GM12891 (cell line): ENCODE measurements at regions not wholly inside any gene's neighbourhood (a gene's known extent, or its start where the extent isn't known, plus 50 kb on each side); places are given as distances from the start of the nearest gene placed in this dataset.

Experiments used
- POLR2A ChIP-seq: IDR thresholded peaks from 2 replicates; pipeline ENCODE4 v1.6.1; 2011; ENCODE audit warnings: low read depth, low read length, control low read depth
- POLR2AphosphoS5 ChIP-seq: IDR thresholded peaks from 2 replicates; pipeline ENCODE4 v1.6.1; 2011; ENCODE audit warnings: low read depth, low read length, control low read depth
- SPI1 ChIP-seq: IDR thresholded peaks from 2 replicates; pipeline ENCODE4 v1.6.1; 2011; ENCODE audit warnings: low read depth, low read length, control low read depth
- TAF1 ChIP-seq: IDR thresholded peaks from 2 replicates; pipeline ENCODE4 v1.6.1; 2011; ENCODE audit warnings: low read depth, low read length, control low read depth

DNA sequence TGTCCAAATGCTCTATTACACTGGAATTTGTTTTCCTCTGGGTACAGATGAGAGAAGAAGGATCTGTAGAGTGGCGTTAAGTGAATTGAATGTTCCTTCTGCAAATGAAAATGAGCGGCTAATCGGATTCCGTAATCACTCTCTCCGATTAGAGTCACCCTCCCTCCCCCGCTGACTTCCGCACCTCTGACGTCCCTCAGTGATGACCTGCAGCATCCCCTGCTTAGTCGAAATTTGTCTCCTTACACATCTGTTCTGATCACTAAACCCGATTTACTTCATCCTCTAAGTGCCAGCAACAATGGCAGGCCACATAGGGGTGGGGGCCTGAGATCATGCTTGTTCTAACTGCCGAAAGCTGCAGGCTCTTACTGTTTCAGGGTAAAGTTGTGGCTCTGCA is 378.7 kb downstream of the SEC16B start:
- TF ChIP-seq POLR2AphosphoS5, result no peak
- TF ChIP-seq SPI1, result no peak
- TF ChIP-seq POLR2A, result no peak
- TF ChIP-seq TAF1, result no peak
